ENCODE measurements at regions not wholly inside any gene's neighbourhood (a gene's known extent, or its start where the extent isn't known, plus 50 kb on each side); places are given as distances from the start of the nearest gene placed in this dataset.

DNA sequence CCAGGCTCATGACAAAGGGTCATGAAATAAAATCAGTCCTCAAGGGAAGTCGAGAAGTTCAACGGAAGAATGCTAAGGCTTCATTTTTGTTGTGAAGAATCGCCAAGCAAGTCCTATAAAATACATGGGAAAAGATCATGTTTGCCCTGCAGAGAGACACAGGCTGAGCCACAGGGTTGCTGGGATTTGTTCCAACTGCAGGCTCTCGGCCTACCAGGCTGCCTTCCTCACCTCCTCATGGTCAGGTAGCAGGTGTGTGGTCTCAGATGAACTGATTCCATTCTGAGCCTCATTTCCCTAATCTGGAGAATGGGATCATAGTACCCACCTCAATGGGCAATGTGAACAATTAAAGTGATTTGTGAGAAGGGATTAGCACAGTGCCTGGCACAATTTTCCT is 114.9 kb upstream of the SPATA13 start:
- no peaks in the 10 kb centered on the region for H3K36me3 ChIP-seq (ENCODE audit: insufficient read depth, low read length)
- POLR2A ChIA-PET, result no interaction called here
- ATAC-seq (ENCODE audit: poor library complexity) (no peak), DNase-seq (no peak)
- no peak overlapping the region for H3K27ac ChIP-seq (ENCODE audit: low read depth in 1 of 2, low read length in 2 of 2)
- Mint-ChIP-seq H3K4me1 (ENCODE audit: low read depth) (no peaks in the 10 kb centered on the region), H3K27ac (no peak overlapping the region), H3K9me3 (peaks cover 4% of the 10 kb centered on the region), H3K36me3 (ENCODE audit: low read depth) (no peaks in the 10 kb centered on the region), H3K27me3 (peaks cover 7% of the 10 kb centered on the region), H3K4me3 (no peak overlapping the region)
- TF ChIP-seq, protein P1, sequence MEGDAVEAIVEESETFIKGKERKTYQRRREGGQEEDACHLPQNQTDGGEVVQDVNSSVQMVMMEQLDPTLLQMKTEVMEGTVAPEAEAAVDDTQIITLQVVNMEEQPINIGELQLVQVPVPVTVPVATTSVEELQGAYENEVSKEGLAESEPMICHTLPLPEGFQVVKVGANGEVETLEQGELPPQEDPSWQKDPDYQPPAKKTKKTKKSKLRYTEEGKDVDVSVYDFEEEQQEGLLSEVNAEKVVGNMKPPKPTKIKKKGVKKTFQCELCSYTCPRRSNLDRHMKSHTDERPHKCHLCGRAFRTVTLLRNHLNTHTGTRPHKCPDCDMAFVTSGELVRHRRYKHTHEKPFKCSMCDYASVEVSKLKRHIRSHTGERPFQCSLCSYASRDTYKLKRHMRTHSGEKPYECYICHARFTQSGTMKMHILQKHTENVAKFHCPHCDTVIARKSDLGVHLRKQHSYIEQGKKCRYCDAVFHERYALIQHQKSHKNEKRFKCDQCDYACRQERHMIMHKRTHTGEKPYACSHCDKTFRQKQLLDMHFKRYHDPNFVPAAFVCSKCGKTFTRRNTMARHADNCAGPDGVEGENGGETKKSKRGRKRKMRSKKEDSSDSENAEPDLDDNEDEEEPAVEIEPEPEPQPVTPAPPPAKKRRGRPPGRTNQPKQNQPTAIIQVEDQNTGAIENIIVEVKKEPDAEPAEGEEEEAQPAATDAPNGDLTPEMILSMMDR (IDR thresholded peaks at IDR 0.05), result no peak
- H3K9me3 ChIP-seq (ENCODE audit: control insufficient read depth in 1 of 2, insufficient read depth in 1 of 2, low read length in 2 of 2), result no peaks in the 10 kb centered on the region
- no peaks in the 10 kb centered on the region for H3K27me3 ChIP-seq (ENCODE audit: control insufficient read depth in 1 of 2, insufficient read depth in 2 of 2, low read length in 2 of 2)
- no peaks in the 10 kb centered on the region for H3K4me1 ChIP-seq (ENCODE audit: insufficient read depth, low read length)
- intact Hi-C loops (cut with DNase I, micrococcal nuclease), result no loop called here
- CTCF ChIA-PET, result no interaction called here
- no peak overlapping the region for H3K4me3 ChIP-seq (ENCODE audit: low read length)

DNA sequence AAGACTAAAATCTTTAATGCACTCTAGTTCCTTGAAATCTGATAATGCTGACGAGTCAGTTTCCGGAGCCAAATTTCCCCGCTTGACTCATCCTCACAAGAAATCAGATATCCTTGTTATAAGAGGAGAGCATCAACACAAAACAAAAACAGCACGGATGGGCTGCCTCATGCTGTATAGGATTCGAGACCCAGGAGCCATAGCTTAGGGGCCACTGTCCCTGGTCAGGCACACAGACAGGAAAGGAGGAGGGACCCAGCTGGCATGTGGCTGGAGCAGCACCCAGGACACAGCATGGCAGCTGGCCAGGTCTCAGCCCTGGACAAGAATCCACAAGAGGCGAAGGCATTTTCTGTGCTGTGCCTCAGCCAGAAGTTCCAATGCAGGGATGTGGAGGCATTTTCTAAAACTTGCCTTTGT is 110.2 kb upstream of the SPATA13 start:
- H3K27me3 ChIP-seq (ENCODE audit: control insufficient read depth in 1 of 2, insufficient read depth in 2 of 2, low read length in 2 of 2), result no peaks in the 10 kb centered on the region
- H3K27ac ChIP-seq (ENCODE audit: low read depth in 1 of 2, low read length in 2 of 2), result no peak overlapping the region
- no peak for ATAC-seq (ENCODE audit: poor library complexity)
- no peaks in the 10 kb centered on the region for H3K9me3 ChIP-seq (ENCODE audit: control insufficient read depth in 1 of 2, insufficient read depth in 1 of 2, low read length in 2 of 2)
- H3K4me3 Mint-ChIP-seq, result no peak overlapping the region
- CTCF ChIA-PET, result no interaction called here
- POLR2A ChIA-PET, result no interaction called here
- H3K4me1 Mint-ChIP-seq (ENCODE audit: low read depth), result peaks cover 10% of the 10 kb centered on the region
- H3K27ac Mint-ChIP-seq, result no peak overlapping the region
- intact Hi-C loops (cut with DNase I, micrococcal nuclease), result no loop called here
- no peak overlapping the region for H3K4me3 ChIP-seq (ENCODE audit: low read length)
- DNase-seq, result no peak
- no peaks in the 10 kb centered on the region for H3K36me3 ChIP-seq (ENCODE audit: insufficient read depth, low read length)
- peaks cover 15% of the 10 kb centered on the region for H3K27me3 Mint-ChIP-seq
- peaks cover 4% of the 10 kb centered on the region for H3K9me3 Mint-ChIP-seq
- H3K4me1 ChIP-seq (ENCODE audit: insufficient read depth, low read length), result no peaks in the 10 kb centered on the region
- H3K36me3 Mint-ChIP-seq (ENCODE audit: low read depth), result no peaks in the 10 kb centered on the region
- TF ChIP-seq, protein P1 (IDR thresholded peaks at IDR 0.05), result no peak

DNA sequence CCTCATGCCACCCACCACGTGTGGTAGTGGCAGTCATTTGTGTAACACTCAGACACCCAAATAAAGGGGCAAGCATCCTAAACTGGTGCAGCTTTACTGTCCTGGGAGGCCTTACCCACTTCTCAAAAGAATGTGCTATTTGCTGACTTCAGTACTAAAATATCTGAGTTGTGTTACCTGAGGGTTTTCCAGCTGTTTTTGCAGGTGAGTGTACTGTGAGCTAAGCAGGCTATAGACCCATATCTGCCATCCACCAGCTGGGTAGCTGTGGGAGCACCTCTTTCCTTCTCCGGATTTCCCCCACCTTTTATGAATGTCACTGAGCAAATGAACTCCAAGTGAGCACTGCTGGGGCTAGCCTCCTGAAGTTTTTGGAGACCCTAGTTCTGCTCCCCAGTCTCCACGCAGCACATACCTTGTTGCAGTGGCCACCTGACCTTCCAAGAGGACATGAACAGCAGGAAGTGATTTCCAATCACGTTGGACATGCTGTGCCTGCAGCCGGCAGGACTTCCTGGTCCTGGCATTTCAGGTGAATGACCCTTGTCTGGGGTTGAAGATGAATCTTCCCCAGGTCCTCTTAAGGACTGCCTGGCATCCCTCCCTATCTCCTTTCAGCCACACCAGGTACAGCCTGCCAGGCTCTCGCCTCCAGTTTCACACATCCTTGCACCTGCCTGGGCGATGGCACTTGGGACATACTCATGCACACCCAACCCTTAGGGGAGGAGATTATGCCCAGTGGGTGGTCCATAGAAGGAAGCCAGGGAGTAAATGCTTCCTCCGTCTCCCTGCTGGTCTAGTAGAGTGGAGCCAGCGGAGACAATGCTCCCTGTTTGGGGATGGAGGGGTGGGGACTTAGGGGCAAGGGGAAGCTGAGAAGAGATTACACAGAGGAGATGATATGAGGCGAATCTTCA is 109.5 kb upstream of the SPATA13 start:
- ChIA-PET POLR2A (no interaction called here), CTCF (no interaction called here)
- H3K27ac Mint-ChIP-seq, result no peak overlapping the region
- H3K36me3 ChIP-seq (ENCODE audit: insufficient read depth, low read length), result no peaks in the 10 kb centered on the region
- no peaks in the 10 kb centered on the region for H3K36me3 Mint-ChIP-seq (ENCODE audit: low read depth)
- peaks cover 10% of the 10 kb centered on the region for H3K4me1 Mint-ChIP-seq (ENCODE audit: low read depth)
- no peaks in the 10 kb centered on the region for H3K4me1 ChIP-seq (ENCODE audit: insufficient read depth, low read length)
- H3K4me3 Mint-ChIP-seq, result no peak overlapping the region
- no peak overlapping the region for H3K27ac ChIP-seq (ENCODE audit: low read depth in 1 of 2, low read length in 2 of 2)
- H3K27me3 Mint-ChIP-seq, result peaks cover 15% of the 10 kb centered on the region
- no peak for DNase-seq
- TF ChIP-seq, protein P1 (IDR thresholded peaks at IDR 0.05), result no peak
- H3K9me3 Mint-ChIP-seq, result peaks cover 4% of the 10 kb centered on the region
- H3K27me3 ChIP-seq (ENCODE audit: control insufficient read depth in 1 of 2, insufficient read depth in 2 of 2, low read length in 2 of 2), result no peaks in the 10 kb centered on the region
- H3K4me3 ChIP-seq (ENCODE audit: low read length), result no peak overlapping the region
- no peaks in the 10 kb centered on the region for H3K9me3 ChIP-seq (ENCODE audit: control insufficient read depth in 1 of 2, insufficient read depth in 1 of 2, low read length in 2 of 2)
- no peak for ATAC-seq (ENCODE audit: poor library complexity)
- intact Hi-C loops (cut with DNase I, micrococcal nuclease), result no loop called here

All from CD4-positive, alpha-beta T cell (primary cell).